Adrenal gland (tissue), 5 donors: ENCODE measurements at regions not wholly inside any gene's neighbourhood (a gene's known extent, or its start where the extent isn't known, plus 50 kb on each side); places are given as distances from the start of the nearest gene placed in this dataset.
"Not testable (repeated sequence)": the region's sequence is repeated elsewhere in the genome, so short reads cannot be mapped to it uniquely, and the experiment has no call there.

Source experiments
- POLR2A ChIP-seq, 2 donors: fragments of 450-650 bp; IDR thresholded peaks; one replicate each; pipeline ENCODE4 v1.6.1; 2017; ENCODE audit warnings: antibody characterized with exemption in 2 of 2, mild to moderate bottlenecking in 2 of 2, moderate library complexity in 1 of 2
- TF ChIP-seq, protein P1 (sequence below), 6 experiments: fragments of 450-650 bp in 4 of 6; fragments of 200-600 bp in 2 of 6; sonication (generic) in 1 of 6; IDR thresholded peaks; 1 replicate in 5 of 6; 2 replicates in 1 of 6; pipeline versions ENCODE4 v1.5.1 to v1.8.0; 2016 to 2021; ENCODE audit warnings: antibody characterized with exemption in 6 of 6, mild to moderate bottlenecking in 2 of 6, moderate library complexity in 1 of 6
- donor health status: DM: no; HTN: no; CAD: no.

DNA sequence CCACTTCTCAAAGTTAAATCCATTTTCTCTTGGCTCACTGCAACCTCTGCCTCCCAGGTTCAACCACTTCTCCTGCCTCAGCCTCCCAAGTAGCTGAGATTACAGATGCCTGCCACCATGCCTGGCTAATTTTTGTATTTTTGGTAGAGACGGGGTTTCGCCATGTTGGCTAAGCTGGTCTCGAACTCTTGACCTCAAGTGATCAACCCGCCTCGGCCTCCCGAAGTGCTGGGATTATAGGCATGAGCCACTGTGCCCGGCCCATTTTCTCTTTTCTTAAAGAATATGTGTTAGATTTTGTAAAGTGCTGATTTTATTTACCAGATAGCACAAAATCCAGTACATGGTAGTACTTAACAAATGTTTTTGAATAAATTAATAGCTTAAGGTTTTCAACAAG, 484.1 kb upstream of the PTGER4 start:
- TF ChIP-seq, protein P1, sequence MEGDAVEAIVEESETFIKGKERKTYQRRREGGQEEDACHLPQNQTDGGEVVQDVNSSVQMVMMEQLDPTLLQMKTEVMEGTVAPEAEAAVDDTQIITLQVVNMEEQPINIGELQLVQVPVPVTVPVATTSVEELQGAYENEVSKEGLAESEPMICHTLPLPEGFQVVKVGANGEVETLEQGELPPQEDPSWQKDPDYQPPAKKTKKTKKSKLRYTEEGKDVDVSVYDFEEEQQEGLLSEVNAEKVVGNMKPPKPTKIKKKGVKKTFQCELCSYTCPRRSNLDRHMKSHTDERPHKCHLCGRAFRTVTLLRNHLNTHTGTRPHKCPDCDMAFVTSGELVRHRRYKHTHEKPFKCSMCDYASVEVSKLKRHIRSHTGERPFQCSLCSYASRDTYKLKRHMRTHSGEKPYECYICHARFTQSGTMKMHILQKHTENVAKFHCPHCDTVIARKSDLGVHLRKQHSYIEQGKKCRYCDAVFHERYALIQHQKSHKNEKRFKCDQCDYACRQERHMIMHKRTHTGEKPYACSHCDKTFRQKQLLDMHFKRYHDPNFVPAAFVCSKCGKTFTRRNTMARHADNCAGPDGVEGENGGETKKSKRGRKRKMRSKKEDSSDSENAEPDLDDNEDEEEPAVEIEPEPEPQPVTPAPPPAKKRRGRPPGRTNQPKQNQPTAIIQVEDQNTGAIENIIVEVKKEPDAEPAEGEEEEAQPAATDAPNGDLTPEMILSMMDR (IDR thresholded peaks at IDR 0.05) = not testable (repeated sequence)
- TF ChIP-seq POLR2A (IDR thresholded peaks at IDR 0.05) = not testable (repeated sequence)
